Osteocyte (in vitro differentiated cells): ENCODE measurements at regions not wholly inside any gene's neighbourhood (a gene's known extent, or its start where the extent isn't known, plus 50 kb on each side); places are given as distances from the start of the nearest gene placed in this dataset.
"Not testable (repeated sequence)": the region's sequence is repeated elsewhere in the genome, so short reads cannot be mapped to it uniquely, and the experiment has no call there.

Source experiments
- DNase-seq: peaks from one replicate; pipeline ENCODE4 v3.0.0; 2021; ENCODE audit warnings: mixed read lengths; ENCODE audit not compliant: unreplicated experiment; ENCODE audit errors: extremely low spot score
- H3K27ac Mint-ChIP-seq: one replicate; pipeline ENCODE4 v1.8.0; 2021; ENCODE audit warnings: mild to moderate bottlenecking, mixed read lengths; ENCODE audit not compliant: unreplicated experiment
- H3K27me3 Mint-ChIP-seq: one replicate; pipeline ENCODE4 v1.8.0; 2021; ENCODE audit warnings: mixed read lengths; ENCODE audit not compliant: unreplicated experiment
- H3K36me3 Mint-ChIP-seq: one replicate; pipeline ENCODE4 v1.8.0; 2021; ENCODE audit warnings: mixed read lengths; ENCODE audit not compliant: unreplicated experiment
- H3K4me1 Mint-ChIP-seq: one replicate; pipeline ENCODE4 v1.8.0; 2021; ENCODE audit warnings: mixed read lengths; ENCODE audit not compliant: unreplicated experiment
- H3K4me3 Mint-ChIP-seq: one replicate; pipeline ENCODE4 v1.8.0; 2021; ENCODE audit warnings: mild to moderate bottlenecking, moderate library complexity, mixed read lengths; ENCODE audit not compliant: unreplicated experiment
- H3K9me3 Mint-ChIP-seq: one replicate; pipeline ENCODE4 v1.8.0; 2021; ENCODE audit warnings: mixed read lengths; ENCODE audit not compliant: unreplicated experiment
- TF ChIP-seq, protein P1 (sequence below): fragments of 200-600 bp; sonication (generic); IDR thresholded peaks from 2 replicates; pipeline ENCODE4 v1.5.0; 2021; ENCODE audit warnings: antibody characterized with exemption, mild to moderate bottlenecking, moderate library complexity

DNA sequence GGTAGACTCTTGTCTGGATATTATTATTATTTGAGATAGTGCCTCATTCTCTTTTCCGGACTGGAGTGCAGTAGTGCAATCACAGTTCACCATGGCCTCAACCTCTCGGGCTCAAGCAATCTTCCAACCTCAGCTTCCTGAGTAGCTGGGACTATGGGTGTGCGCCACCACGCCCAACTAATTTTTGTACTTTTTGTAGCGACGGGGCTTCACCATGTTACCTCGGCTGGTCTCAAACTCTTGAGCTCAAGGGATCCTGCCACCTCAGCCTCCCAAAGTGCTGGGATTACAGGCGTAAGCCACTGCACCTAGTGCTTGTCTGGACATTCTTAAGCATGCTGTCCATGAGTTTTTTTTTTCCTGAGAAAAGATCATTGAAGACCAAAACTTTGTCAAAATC lies 498.9 kb upstream of the RGS6 start:
- DNase-seq: no peak
- TF ChIP-seq, protein P1, sequence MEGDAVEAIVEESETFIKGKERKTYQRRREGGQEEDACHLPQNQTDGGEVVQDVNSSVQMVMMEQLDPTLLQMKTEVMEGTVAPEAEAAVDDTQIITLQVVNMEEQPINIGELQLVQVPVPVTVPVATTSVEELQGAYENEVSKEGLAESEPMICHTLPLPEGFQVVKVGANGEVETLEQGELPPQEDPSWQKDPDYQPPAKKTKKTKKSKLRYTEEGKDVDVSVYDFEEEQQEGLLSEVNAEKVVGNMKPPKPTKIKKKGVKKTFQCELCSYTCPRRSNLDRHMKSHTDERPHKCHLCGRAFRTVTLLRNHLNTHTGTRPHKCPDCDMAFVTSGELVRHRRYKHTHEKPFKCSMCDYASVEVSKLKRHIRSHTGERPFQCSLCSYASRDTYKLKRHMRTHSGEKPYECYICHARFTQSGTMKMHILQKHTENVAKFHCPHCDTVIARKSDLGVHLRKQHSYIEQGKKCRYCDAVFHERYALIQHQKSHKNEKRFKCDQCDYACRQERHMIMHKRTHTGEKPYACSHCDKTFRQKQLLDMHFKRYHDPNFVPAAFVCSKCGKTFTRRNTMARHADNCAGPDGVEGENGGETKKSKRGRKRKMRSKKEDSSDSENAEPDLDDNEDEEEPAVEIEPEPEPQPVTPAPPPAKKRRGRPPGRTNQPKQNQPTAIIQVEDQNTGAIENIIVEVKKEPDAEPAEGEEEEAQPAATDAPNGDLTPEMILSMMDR: no peak
- Mint-ChIP-seq H3K27me3 (no peaks in the 10 kb centered on the region), H3K4me1 (peaks cover 13% of the 10 kb centered on the region), H3K27ac (no peak overlapping the region), H3K9me3 (no peaks in the 10 kb centered on the region), H3K4me3 (no peak overlapping the region), H3K36me3 (peaks cover 5% of the 10 kb centered on the region)

DNA sequence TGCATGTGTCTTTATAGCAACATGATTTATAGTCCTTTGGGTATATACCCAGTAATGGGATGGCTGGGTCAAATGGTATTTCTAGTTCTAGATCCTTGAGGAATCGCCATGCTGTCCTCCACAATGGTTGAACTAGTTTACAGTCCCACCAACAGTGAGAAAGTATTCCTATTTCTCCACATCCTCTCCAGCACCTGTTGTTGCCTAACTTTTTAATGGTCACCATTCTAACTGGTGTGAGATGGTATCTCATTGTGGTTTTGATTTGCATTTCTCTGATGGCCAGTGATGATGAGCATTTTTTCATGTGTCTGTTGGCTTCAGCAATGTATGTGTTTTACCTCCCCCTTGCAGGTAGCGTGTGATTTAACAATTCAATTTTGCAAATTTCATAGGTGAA lies 496.6 kb upstream of the RGS6 start:
- not testable (repeated sequence) for H3K9me3 Mint-ChIP-seq, DNase-seq, H3K36me3 Mint-ChIP-seq, H3K4me3 Mint-ChIP-seq, H3K27me3 Mint-ChIP-seq, H3K27ac Mint-ChIP-seq
- H3K4me1 Mint-ChIP-seq: peaks cover 32% of the 10 kb centered on the region

DNA sequence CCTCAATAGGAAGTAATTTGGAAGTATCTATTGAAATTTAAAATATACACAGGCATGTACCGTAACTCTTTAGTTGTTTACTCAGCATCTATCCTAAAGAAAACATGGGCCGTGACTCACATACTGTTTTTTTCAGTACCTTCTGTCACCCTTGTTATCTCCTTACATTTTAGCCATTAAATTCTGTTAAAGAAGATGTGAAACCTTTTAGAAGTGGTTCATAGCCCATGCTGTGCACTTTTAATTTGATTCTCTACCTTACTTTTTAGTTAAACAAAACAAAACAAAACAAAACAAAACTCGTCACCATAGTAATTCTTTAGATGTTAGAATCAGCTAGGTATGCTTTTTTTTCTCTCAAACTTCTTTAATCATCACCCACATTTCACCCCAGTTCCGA lies 494.4 kb upstream of the RGS6 start:
- Mint-ChIP-seq H3K4me3 (no peak overlapping the region), H3K36me3 (peaks cover 7% of the 10 kb centered on the region), H3K27ac (peak overlapping the region; percentile 95), H3K4me1 (peaks cover 32% of the 10 kb centered on the region), H3K27me3 (no peaks in the 10 kb centered on the region), H3K9me3 (no peaks in the 10 kb centered on the region)
- no peak for DNase-seq
- TF ChIP-seq, protein P1: no peak

DNA sequence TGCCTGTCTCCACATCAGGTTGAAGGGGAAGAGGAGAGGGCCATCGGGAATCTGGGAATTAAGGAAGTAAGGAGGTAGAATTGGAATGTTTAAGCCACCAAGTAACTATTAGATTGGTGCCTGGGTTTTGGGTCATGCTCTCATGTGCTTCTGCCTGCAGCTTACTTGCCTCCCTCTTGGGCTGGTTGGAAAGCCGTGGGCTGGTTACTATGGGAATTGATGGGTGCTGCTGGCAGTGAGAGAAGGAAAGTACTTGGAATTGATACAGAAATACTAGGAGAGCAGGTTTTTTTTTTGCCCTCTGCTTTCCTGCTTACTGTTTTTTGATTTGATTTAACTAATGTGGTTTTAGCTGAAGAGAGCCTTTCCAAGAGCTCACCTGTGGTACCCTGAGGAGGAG lies 493.5 kb upstream of the RGS6 start:
- H3K9me3 Mint-ChIP-seq: no peaks in the 10 kb centered on the region
- H3K4me1 Mint-ChIP-seq: peaks cover 31% of the 10 kb centered on the region
- H3K36me3 Mint-ChIP-seq: peaks cover 7% of the 10 kb centered on the region
- no peak for DNase-seq
- H3K4me3 Mint-ChIP-seq: peak overlapping the region; percentile 59
- H3K27me3 Mint-ChIP-seq: no peaks in the 10 kb centered on the region
- TF ChIP-seq, protein P1: no peak
- peak overlapping the region; percentile 95 for H3K27ac Mint-ChIP-seq

DNA sequence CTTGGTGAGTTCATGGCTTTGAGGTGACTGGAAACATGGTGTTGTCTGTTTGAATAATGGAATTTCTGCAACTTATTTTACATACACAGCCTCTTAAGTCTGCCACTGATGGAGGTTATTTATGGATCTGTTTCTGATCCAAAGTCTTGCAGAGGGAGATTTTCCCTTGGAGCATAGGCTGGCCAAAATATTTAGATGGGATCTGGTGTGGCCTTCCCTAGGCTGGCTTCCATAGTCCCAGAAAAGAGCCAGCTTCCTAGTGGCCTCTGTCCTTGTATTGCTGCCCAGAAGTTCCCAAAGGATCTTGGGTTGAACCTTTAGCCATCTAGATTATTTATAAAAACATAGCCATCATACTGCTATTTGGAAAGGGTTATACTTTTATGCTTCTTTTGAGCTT lies 491.1 kb upstream of the RGS6 start:
- H3K4me3 Mint-ChIP-seq: no peak overlapping the region
- peaks cover 3% of the 10 kb centered on the region for H3K36me3 Mint-ChIP-seq
- no peak for DNase-seq
- H3K27me3 Mint-ChIP-seq: no peaks in the 10 kb centered on the region
- H3K9me3 Mint-ChIP-seq: no peaks in the 10 kb centered on the region
- H3K4me1 Mint-ChIP-seq: peaks cover 38% of the 10 kb centered on the region
- no peak overlapping the region for H3K27ac Mint-ChIP-seq
- TF ChIP-seq, protein P1: no peak
